HEK293T (cell line): ENCODE measurements at regions not wholly inside any gene's neighbourhood (a gene's known extent, or its start where the extent isn't known, plus 50 kb on each side); places are given as distances from the start of the nearest gene placed in this dataset.

Source experiments
- CTBP1 ChIP-seq: fragments of 450-650 bp; IDR thresholded peaks from 2 replicates; pipeline ENCODE4 v1.6.1; 2016; ENCODE audit warnings: borderline replicate concordance
- FOXK2 ChIP-seq: fragments of 450-650 bp; IDR thresholded peaks from 2 replicates; pipeline ENCODE4 v1.6.1; 2016; ENCODE audit warnings: mild to moderate bottlenecking
- HDGF ChIP-seq: fragments of 450-650 bp; IDR thresholded peaks from 2 replicates; pipeline ENCODE4 v1.6.1; 2017; ENCODE audit warnings: antibody characterized with exemption, borderline replicate concordance
- LEF1 ChIP-seq: fragments of 450-650 bp; IDR thresholded peaks from 2 replicates; pipeline ENCODE4 v1.6.1; 2017; ENCODE audit warnings: mild to moderate bottlenecking, borderline replicate concordance
- NFRKB ChIP-seq: fragments of 450-650 bp; IDR thresholded peaks from 2 replicates; pipeline ENCODE4 v1.6.1; 2016; ENCODE audit warnings: mild to moderate bottlenecking, moderate library complexity
- TARDBP ChIP-seq: fragments of 450-650 bp; IDR thresholded peaks from 2 replicates; pipeline ENCODE4 v1.6.1; 2016
- ZNF384 ChIP-seq: fragments of 450-650 bp; IDR thresholded peaks from 2 replicates; pipeline ENCODE4 v1.6.1; 2016

GRCh38 chr4:18616720-18617119 is 595.2 kb upstream of the LCORL start:
- no peak for TF ChIP-seq NFRKB
- TF ChIP-seq ZNF384 = no peak
- TF ChIP-seq FOXK2 = no peak
- no peak for TF ChIP-seq LEF1
- TF ChIP-seq TARDBP = no peak
- TF ChIP-seq CTBP1 = no peak
- TF ChIP-seq HDGF = no peak
